ENCODE measurements at regions not wholly inside any gene's neighbourhood (a gene's known extent, or its start where the extent isn't known, plus 50 kb on each side); places are given as distances from the start of the nearest gene placed in this dataset.

DNA sequence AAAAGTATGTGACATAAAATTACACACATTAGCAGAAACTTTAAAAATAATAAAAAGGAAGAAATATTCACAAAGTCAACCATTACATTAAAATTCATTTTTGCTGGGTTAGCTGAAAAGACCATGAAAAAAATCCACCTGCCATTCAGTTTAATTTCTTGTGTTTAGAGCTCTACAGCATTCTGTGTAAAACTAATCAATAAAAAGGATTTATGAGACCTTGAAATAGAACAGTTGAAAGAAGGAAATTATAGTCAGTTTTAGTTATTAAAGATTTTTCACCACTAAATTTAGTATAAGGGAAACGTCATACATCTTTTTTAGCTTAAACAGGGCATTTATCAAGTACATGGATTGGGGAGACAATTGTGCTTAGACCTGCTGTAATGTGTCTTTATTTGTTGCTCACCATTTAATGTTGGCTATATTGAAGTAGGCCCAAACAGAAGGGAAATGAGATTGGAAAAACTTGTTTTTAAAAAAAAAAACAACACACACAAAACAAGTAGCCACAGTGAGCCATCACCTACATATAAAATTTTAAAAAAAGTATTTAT is 438.7 kb upstream of the POU3F2 start:
- no peak for TF ChIP-seq POLR2A (IDR thresholded peaks at IDR 0.05)
- no peak for TF ChIP-seq CTCF (IDR thresholded peaks at IDR 0.05)
